ENCODE measurements at regions not wholly inside any gene's neighbourhood (a gene's known extent, or its start where the extent isn't known, plus 50 kb on each side); places are given as distances from the start of the nearest gene placed in this dataset.

GRCh38 chr13:39217471-39217870, 179.2 kb downstream of the NHLRC3 start:
- TF ChIP-seq CTCF (IDR thresholded peaks at IDR 0.05) = no peak
- no peak for TF ChIP-seq POLR2A (IDR thresholded peaks at IDR 0.05)
